Left ventricle myocardium inferior (tissue), 1 donor: ENCODE measurements at regions not wholly inside any gene's neighbourhood (a gene's known extent, or its start where the extent isn't known, plus 50 kb on each side); places are given as distances from the start of the nearest gene placed in this dataset.
"Not testable (repeated sequence)": the region's sequence is repeated elsewhere in the genome, so short reads cannot be mapped to it uniquely, and the experiment has no call there.

ENCODE experiments used
- DNase-seq: peaks from one replicate; pipeline ENCODE4 v3.0.0-alpha.2; 2020
- H3K27ac ChIP-seq: fragments of 200-600 bp; replicated peaks from 2 replicates; pipeline ENCODE4 v1.8.0; 2021
- H3K27me3 ChIP-seq: fragments of 200-600 bp; 2 replicates; pipeline ENCODE4 v1.8.0; 2021; ENCODE audit warnings: low read depth
- H3K36me3 ChIP-seq: fragments of 200-600 bp; 2 replicates; pipeline ENCODE4 v1.8.0; 2021
- H3K4me1 ChIP-seq: fragments of 200-600 bp; 2 replicates; pipeline ENCODE4 v1.8.0; 2021
- H3K4me3 ChIP-seq: fragments of 200-600 bp; 2 replicates; pipeline ENCODE4 v1.8.0; 2021; ENCODE audit warnings: mild to moderate bottlenecking, moderate library complexity
- H3K9me3 ChIP-seq: fragments of 200-600 bp; replicated peaks from 2 replicates; pipeline ENCODE4 v1.8.0; 2021
- intact Hi-C: fragments of 100-400 bp; cut with micrococcal nuclease; formaldehyde crosslinking; loops from one replicate; pipeline ENCODE4 v1.11.0; 2022
- TF ChIP-seq, protein P1 (sequence below): fragments of 200-600 bp; IDR thresholded peaks from 2 replicates; pipeline ENCODE4 v1.8.0; 2021; ENCODE audit warnings: antibody characterized with exemption, mild to moderate bottlenecking, borderline replicate concordance
- donor health status: DM: no; HTN: yes; CAD: no; lungs with severe emphysema.

DNA sequence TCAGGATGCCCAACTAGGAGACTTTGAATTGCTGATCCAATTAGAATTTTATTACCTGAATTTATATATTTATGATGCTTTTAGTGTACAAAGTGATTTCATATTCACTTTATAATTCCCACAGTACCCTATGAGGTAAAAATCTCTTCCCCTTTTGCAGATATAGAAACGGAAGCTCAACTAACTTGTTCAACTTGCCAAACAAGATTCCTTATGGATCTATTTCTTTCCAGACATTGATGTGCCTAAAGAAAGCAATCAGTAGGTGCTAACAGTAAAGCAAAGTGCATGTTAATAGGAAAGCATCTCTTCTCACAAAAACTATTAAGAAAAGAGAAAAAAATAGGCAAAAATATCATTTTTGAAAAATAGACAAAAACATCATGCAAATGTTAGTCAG is 65.9 kb upstream of the PPP1R12A start:
- no peaks in the 10 kb centered on the region for H3K27me3 ChIP-seq
- H3K36me3 ChIP-seq, result no peaks in the 10 kb centered on the region
- no peaks in the 10 kb centered on the region for H3K4me1 ChIP-seq
- no peak overlapping the region for H3K27ac ChIP-seq
- TF ChIP-seq, protein P1, sequence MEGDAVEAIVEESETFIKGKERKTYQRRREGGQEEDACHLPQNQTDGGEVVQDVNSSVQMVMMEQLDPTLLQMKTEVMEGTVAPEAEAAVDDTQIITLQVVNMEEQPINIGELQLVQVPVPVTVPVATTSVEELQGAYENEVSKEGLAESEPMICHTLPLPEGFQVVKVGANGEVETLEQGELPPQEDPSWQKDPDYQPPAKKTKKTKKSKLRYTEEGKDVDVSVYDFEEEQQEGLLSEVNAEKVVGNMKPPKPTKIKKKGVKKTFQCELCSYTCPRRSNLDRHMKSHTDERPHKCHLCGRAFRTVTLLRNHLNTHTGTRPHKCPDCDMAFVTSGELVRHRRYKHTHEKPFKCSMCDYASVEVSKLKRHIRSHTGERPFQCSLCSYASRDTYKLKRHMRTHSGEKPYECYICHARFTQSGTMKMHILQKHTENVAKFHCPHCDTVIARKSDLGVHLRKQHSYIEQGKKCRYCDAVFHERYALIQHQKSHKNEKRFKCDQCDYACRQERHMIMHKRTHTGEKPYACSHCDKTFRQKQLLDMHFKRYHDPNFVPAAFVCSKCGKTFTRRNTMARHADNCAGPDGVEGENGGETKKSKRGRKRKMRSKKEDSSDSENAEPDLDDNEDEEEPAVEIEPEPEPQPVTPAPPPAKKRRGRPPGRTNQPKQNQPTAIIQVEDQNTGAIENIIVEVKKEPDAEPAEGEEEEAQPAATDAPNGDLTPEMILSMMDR, result no peak
- intact Hi-C loops, result no loop called here
- DNase-seq, result no peak
- no peak overlapping the region for H3K4me3 ChIP-seq
- H3K9me3 ChIP-seq, result no peaks in the 10 kb centered on the region

DNA sequence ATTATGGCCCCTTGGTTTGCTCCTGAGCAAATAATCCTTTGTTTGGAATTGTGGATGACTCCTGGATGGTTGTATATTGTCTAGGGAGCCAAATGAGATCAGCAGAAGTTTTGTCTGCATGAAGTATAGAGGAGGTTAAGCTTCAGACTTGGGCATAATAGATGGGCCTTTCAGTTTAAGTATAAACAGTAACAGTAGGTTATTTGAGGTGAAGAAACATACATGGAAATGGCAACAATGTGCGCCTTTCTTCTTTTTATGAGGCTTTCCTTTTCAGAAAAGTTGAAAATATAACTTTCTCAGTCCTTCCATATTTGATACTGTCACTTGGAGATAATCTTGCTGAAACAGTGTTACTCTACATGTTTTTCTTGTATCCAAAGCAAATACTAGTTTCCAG is 63.7 kb upstream of the PPP1R12A start:
- Histone ChIP-seq H3K27me3 (no peaks in the 10 kb centered on the region), H3K9me3 (no peaks in the 10 kb centered on the region), H3K4me3 (no peak overlapping the region), H3K4me1 (no peaks in the 10 kb centered on the region), H3K27ac (no peak overlapping the region), H3K36me3 (no peaks in the 10 kb centered on the region)
- intact Hi-C loops, result no loop called here
- TF ChIP-seq, protein P1, result no peak
- DNase-seq, result no peak

DNA sequence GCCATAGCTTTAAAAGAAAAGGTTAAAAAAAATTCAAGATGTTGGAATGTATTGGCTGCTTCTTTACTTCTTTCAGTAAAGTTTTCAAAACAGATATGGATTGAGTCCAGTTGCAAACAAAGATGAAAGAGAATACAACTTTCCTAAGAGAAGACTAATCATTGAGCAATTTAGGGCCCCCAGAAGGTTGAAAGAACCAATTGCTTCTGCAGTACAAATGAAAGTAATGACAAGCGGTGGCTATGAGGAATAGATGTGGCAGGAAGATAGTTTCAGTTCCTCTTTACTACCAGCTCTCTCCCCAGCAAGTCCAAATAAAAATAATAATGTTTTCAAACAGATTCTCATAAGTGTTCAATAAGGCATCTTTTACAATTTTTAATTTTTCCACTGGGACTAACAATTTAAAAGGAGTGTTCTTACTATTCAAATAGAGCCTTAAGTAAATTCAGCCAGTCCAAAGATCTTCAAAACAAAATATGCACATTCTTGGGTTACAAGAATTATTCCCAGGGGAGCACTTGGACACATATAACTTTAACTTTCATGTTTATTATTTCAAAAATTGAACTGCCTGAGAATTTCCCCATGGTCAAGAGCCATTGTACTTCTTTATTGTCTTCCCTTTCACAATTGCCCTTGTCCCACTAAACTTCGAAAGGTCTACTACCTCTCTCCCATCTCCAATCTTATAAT is 62.3 kb upstream of the PPP1R12A start:
- no peak for DNase-seq
- H3K4me3 ChIP-seq, result no peak overlapping the region
- H3K4me1 ChIP-seq, result no peaks in the 10 kb centered on the region
- no peak overlapping the region for H3K27ac ChIP-seq
- H3K36me3 ChIP-seq, result no peaks in the 10 kb centered on the region
- intact Hi-C loops, result no loop called here
- TF ChIP-seq, protein P1, result no peak
- H3K27me3 ChIP-seq, result no peaks in the 10 kb centered on the region
- H3K9me3 ChIP-seq, result no peaks in the 10 kb centered on the region

DNA sequence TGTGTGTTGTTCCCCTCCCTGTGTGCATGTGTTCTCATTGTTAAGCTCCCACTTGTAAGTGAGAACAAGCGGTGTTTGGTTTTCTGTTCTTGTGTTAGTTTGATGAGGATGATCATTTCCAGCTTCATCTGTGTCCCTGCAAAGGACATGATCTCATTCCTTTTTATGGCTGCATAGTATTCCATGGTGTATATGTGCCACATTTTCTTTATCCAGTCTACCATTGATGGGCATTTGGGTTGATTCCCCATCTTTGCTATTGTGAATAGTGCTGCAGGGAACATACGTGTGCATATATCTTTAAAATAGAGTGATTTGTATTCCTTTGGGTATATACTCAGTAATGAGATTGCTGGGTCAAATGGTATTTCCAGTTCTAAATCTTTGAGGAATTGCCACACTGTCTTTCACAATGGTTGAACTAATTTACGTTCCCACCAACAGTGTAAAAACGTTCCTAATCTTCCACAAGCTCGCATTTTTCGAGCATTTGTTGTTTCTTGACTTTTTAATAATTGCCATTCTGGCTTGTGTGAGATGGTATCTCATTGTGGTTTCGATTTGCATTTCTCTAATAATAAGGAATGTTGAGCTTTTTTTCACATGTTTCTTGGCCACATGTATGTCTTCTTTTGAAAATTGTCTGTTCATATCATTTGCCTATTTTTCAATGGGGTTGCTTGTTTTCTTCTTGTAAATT is 60.6 kb upstream of the PPP1R12A start:
- intact Hi-C loops, H3K36me3 ChIP-seq, DNase-seq, H3K27ac ChIP-seq, H3K9me3 ChIP-seq, H3K4me3 ChIP-seq, H3K4me1 ChIP-seq, H3K27me3 ChIP-seq: not testable (repeated sequence)

DNA sequence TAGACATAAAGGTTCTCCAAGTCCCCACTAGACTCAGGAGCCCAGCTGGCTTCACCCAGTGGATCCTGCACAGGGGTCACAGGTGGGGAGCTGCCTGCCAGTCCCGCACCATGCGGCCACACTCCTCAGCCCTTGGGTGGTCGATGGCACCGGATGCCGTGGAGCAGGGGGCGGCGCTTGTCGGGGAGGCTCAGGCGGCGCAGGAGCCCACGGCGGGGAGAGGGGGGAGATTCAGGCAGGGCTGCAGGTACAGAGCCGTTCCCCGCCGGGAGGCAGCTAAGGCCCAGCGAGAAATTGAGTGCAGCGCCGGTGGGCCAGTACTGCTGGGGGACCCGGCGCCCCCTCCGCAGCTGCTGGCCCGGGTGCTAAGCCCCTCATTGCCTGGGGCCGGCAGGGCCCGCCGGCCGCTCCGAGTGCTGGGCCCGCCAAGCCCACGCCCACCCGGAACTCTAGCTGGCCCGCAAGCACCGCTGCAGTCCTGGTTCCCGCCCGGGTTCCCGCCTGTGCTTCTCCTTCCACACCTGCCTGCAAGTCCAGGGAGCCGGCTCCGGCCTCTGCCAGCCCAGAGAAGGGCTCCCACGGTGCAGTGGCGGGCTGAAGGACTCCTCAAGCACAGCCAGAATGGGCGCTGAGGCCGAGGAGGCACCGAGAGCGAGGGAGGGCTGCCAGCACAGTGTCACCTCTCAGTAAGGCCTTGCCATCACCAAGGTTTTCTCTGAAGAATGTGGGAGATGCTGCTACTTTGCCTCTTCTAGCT is 58.4 kb upstream of the PPP1R12A start:
- no peak for DNase-seq
- no peaks in the 10 kb centered on the region for H3K9me3 ChIP-seq
- no peaks in the 10 kb centered on the region for H3K27me3 ChIP-seq
- H3K4me1 ChIP-seq, result no peaks in the 10 kb centered on the region
- intact Hi-C loops, result no loop called here
- H3K27ac ChIP-seq, result no peak overlapping the region
- H3K36me3 ChIP-seq, result no peaks in the 10 kb centered on the region
- TF ChIP-seq, protein P1, result no peak
- H3K4me3 ChIP-seq, result no peak overlapping the region
